Astrocyte (in vitro differentiated cells and primary cell): ENCODE measurements at regions not wholly inside any gene's neighbourhood (a gene's known extent, or its start where the extent isn't known, plus 50 kb on each side); places are given as distances from the start of the nearest gene placed in this dataset.

Source experiments
- DNase-seq: peaks from one replicate; pipeline ENCODE4 v3.0.0-alpha.2; 2010; ENCODE audit warnings: low read depth
- FAIRE-seq: peaks from 2 replicates; lab custom pipeline; 2011; peaks lifted over from hg19 to GRCh38; lab: Jason Lieb, UNC
- H2AFZ ChIP-seq: 2 replicates; pipeline ENCODE4 v1.6.0; 2012; ENCODE audit warnings: low read depth, low read length, inconsistent platforms
- H3K27ac ChIP-seq: 2 replicates; pipeline ENCODE4 v1.5.1; 2011; ENCODE audit warnings: low read depth, low read length, inconsistent platforms
- H3K27me3 ChIP-seq: 2 replicates; pipeline ENCODE4 v1.6.0; 2011; ENCODE audit warnings: low read length, inconsistent platforms; ENCODE audit not compliant: insufficient read depth
- H3K36me3 ChIP-seq: 2 replicates; pipeline ENCODE4 v1.5.1; 2011; ENCODE audit warnings: low read length, inconsistent platforms; ENCODE audit not compliant: insufficient read depth
- H3K4me1 ChIP-seq: 2 replicates; pipeline ENCODE4 v1.5.1; 2011; ENCODE audit warnings: low read length, inconsistent platforms; ENCODE audit not compliant: insufficient read depth
- H3K4me2 ChIP-seq: 2 replicates; pipeline ENCODE4 v1.6.0; 2012; ENCODE audit warnings: low read length, inconsistent platforms
- H3K4me3 ChIP-seq: 2 replicates; pipeline ENCODE4 v1.5.1; 2011; ENCODE audit warnings: low read depth, mild to moderate bottlenecking, low read length, inconsistent platforms; ENCODE audit not compliant: insufficient read depth
- H3K79me2 ChIP-seq: 2 replicates; pipeline ENCODE4 v1.6.0; 2012; ENCODE audit warnings: mild to moderate bottlenecking, low read length, inconsistent platforms; ENCODE audit not compliant: insufficient read depth
- H3K9ac ChIP-seq: 2 replicates; pipeline ENCODE4 v1.6.0; 2012; ENCODE audit warnings: mild to moderate bottlenecking, low read length, inconsistent platforms
- H3K9me3 ChIP-seq: 2 replicates; pipeline ENCODE4 v1.5.1; 2012; ENCODE audit warnings: low read depth, mild to moderate bottlenecking, low read length, inconsistent platforms; ENCODE audit not compliant: insufficient read depth
- H4K20me1 ChIP-seq: 2 replicates; pipeline ENCODE4 v1.6.0; 2012; ENCODE audit warnings: low read length, inconsistent platforms; ENCODE audit not compliant: insufficient read depth
- H3K27ac Mint-ChIP-seq: one replicate; pipeline ENCODE4 v1.8.0; 2021; ENCODE audit warnings: mild to moderate bottlenecking, mixed read lengths; ENCODE audit not compliant: unreplicated experiment
- H3K27me3 Mint-ChIP-seq: one replicate; pipeline ENCODE4 v1.8.0; 2021; ENCODE audit warnings: low read depth, mixed read lengths; ENCODE audit not compliant: unreplicated experiment
- H3K36me3 Mint-ChIP-seq: one replicate; pipeline ENCODE4 v1.8.0; 2021; ENCODE audit warnings: low read depth, mixed read lengths; ENCODE audit not compliant: unreplicated experiment
- H3K4me1 Mint-ChIP-seq: one replicate; pipeline ENCODE4 v1.8.0; 2021; ENCODE audit warnings: low read depth, mixed read lengths; ENCODE audit not compliant: unreplicated experiment
- H3K4me3 Mint-ChIP-seq: one replicate; pipeline ENCODE4 v1.8.0; 2021; ENCODE audit warnings: mild to moderate bottlenecking, moderate library complexity, mixed read lengths; ENCODE audit not compliant: unreplicated experiment
- H3K9me3 Mint-ChIP-seq: one replicate; pipeline ENCODE4 v1.8.0; 2021; ENCODE audit warnings: mild to moderate bottlenecking, mixed read lengths; ENCODE audit not compliant: unreplicated experiment
- EZH2 ChIP-seq: IDR thresholded peaks from 2 replicates; pipeline ENCODE4 v1.6.1; 2012; ENCODE audit warnings: mild to moderate bottlenecking, low read length, inconsistent platforms; ENCODE audit not compliant: insufficient read depth
- TF ChIP-seq, protein P1 (sequence below): IDR thresholded peaks from 2 replicates; pipeline ENCODE4 v1.5.1; 2011; ENCODE audit warnings: low read depth, mild to moderate bottlenecking, inconsistent platforms, low read length, moderate library complexity; ENCODE audit not compliant: insufficient read depth

DNA sequence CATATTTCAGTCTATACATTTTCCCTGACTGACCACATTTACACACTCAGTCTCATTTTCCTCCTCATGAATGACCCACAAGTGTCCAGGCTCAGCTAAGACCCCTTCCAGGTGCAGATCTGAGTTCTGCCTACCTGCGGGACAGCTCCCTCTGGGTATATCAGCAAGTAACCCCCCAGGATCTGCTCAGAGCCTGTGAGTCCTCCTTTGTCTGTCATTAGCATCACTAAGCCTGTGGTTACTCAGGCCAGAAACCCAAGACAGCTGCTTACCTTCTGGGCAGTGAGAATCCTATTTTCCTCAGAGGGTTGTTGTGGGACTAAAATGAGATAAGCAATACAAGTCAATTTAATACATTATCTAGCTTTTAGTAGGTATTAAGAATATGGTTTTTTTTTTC is 487.6 kb upstream of the BOD1L1 start:
- H3K79me2 ChIP-seq = no peaks in the 10 kb centered on the region
- no peaks in the 10 kb centered on the region for H3K27me3 ChIP-seq
- no peak overlapping the region for H3K4me3 ChIP-seq
- no peaks in the 10 kb centered on the region for H3K9me3 ChIP-seq
- peaks cover 5% of the 10 kb centered on the region for H3K4me1 Mint-ChIP-seq
- no peaks in the 10 kb centered on the region for H3K36me3 Mint-ChIP-seq
- no peaks in the 10 kb centered on the region for H4K20me1 ChIP-seq
- TF ChIP-seq, protein P1, sequence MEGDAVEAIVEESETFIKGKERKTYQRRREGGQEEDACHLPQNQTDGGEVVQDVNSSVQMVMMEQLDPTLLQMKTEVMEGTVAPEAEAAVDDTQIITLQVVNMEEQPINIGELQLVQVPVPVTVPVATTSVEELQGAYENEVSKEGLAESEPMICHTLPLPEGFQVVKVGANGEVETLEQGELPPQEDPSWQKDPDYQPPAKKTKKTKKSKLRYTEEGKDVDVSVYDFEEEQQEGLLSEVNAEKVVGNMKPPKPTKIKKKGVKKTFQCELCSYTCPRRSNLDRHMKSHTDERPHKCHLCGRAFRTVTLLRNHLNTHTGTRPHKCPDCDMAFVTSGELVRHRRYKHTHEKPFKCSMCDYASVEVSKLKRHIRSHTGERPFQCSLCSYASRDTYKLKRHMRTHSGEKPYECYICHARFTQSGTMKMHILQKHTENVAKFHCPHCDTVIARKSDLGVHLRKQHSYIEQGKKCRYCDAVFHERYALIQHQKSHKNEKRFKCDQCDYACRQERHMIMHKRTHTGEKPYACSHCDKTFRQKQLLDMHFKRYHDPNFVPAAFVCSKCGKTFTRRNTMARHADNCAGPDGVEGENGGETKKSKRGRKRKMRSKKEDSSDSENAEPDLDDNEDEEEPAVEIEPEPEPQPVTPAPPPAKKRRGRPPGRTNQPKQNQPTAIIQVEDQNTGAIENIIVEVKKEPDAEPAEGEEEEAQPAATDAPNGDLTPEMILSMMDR = no peak
- H3K9me3 Mint-ChIP-seq = no peaks in the 10 kb centered on the region
- peaks cover 4% of the 10 kb centered on the region for H3K4me1 ChIP-seq
- no peaks in the 10 kb centered on the region for H3K36me3 ChIP-seq
- FAIRE-seq (no peak), DNase-seq (no peak)
- no peak overlapping the region for H3K4me2 ChIP-seq
- H3K27ac Mint-ChIP-seq = no peak overlapping the region
- no peak overlapping the region for H3K27ac ChIP-seq
- peaks cover 4% of the 10 kb centered on the region for H3K27me3 Mint-ChIP-seq
- H3K4me3 Mint-ChIP-seq = no peak overlapping the region
- H2AFZ ChIP-seq = no peak overlapping the region
- H3K9ac ChIP-seq = no peak overlapping the region

DNA sequence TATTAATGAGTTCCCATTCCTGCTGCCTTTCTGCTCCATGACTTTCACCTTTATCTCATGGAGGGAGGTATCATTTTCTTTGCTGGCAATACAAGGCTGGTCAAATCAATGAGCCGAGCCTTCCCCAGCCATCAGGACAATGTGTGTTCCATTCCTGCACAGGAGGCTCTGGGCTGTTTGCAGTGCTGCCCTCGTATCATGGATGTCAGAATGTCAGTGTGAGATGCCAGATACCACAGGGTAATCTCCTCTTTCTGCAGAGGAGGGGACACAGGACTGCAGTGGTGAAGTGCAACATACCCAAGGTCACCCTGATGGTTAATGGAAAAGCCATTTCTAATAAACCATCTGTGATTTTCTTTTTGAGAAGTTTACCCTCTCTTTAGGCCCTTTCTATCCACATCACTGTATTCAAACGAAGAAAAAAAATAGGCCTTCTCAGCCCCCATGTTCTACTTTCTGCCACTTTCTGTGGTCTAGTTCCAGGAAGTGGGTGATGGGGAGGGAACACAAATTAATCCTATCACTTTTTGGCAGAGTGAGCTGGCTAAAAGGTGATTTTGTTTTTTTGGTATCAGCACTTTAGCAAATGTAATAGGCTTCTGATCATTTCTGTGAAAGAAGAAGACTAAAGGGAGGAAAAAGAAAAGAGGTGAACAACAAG is 490.2 kb upstream of the BOD1L1 start:
- no peak overlapping the region for H3K27ac ChIP-seq
- no peaks in the 10 kb centered on the region for H3K4me1 ChIP-seq
- Mint-ChIP-seq H3K4me3 (no peak overlapping the region), H3K36me3 (no peaks in the 10 kb centered on the region), H3K4me1 (no peaks in the 10 kb centered on the region), H3K27ac (no peak overlapping the region), H3K9me3 (no peaks in the 10 kb centered on the region), H3K27me3 (peaks cover 4% of the 10 kb centered on the region)
- no peak overlapping the region for H2AFZ ChIP-seq
- TF ChIP-seq EZH2 = no peak
- TF ChIP-seq, protein P1 = no peak
- DNase-seq (no peak), FAIRE-seq (no peak)
- H3K9me3 ChIP-seq = no peaks in the 10 kb centered on the region
- no peaks in the 10 kb centered on the region for H4K20me1 ChIP-seq
- H3K4me3 ChIP-seq = no peak overlapping the region
- H3K36me3 ChIP-seq = no peaks in the 10 kb centered on the region
- no peaks in the 10 kb centered on the region for H3K27me3 ChIP-seq
- H3K79me2 ChIP-seq = no peaks in the 10 kb centered on the region
- no peak overlapping the region for H3K4me2 ChIP-seq
- H3K9ac ChIP-seq = no peak overlapping the region

DNA sequence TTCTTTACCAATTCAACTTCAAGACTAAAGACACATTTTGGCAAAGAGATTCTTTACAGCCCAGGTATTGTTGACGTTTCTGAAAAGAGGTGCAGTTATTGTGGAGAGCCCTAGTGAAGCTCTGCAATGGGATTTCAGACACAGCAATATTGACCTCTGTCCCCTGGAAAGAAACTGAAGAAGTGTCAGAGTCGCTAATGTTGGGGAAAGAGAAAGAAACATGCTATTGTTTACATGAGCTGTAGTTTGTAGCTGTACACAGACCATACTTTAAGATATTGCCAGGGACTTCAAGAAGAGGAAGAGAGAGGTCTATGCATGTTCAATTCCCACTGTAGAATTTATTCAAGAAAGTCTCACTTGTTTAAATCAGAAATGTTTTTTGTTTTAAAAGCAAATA is 497.3 kb upstream of the BOD1L1 start:
- Histone ChIP-seq H3K4me3 (no peak overlapping the region), H3K27ac (no peak overlapping the region), H3K4me2 (no peak overlapping the region), H2AFZ (no peak overlapping the region), H4K20me1 (no peaks in the 10 kb centered on the region), H3K36me3 (no peaks in the 10 kb centered on the region), H3K9ac (no peak overlapping the region), H3K27me3 (no peaks in the 10 kb centered on the region), H3K9me3 (no peaks in the 10 kb centered on the region), H3K4me1 (no peaks in the 10 kb centered on the region), H3K79me2 (no peaks in the 10 kb centered on the region)
- no peaks in the 10 kb centered on the region for H3K4me1 Mint-ChIP-seq
- no peaks in the 10 kb centered on the region for H3K9me3 Mint-ChIP-seq
- H3K36me3 Mint-ChIP-seq = no peaks in the 10 kb centered on the region
- peaks cover 14% of the 10 kb centered on the region for H3K27me3 Mint-ChIP-seq
- DNase-seq = no peak
- no peak for FAIRE-seq
- H3K27ac Mint-ChIP-seq = no peak overlapping the region
- TF ChIP-seq EZH2 = no peak
- TF ChIP-seq, protein P1 = no peak
- no peak overlapping the region for H3K4me3 Mint-ChIP-seq
